ENCODE measurements at regions not wholly inside any gene's neighbourhood (a gene's known extent, or its start where the extent isn't known, plus 50 kb on each side); places are given as distances from the start of the nearest gene placed in this dataset.
"Not testable (repeated sequence)": the region's sequence is repeated elsewhere in the genome, so short reads cannot be mapped to it uniquely, and the experiment has no call there.

GRCh38 chr11:98061858-98062257, 958.9 kb upstream of the CNTN5 start:
- no peaks in the 10 kb centered on the region; the same call in 1 of the 2 replicates for H3K27me3 ChIP-seq
- H3K4me3 ChIP-seq = no peak overlapping the region
- H3K36me3 ChIP-seq = no peaks in the 10 kb centered on the region
- H3K9me3 ChIP-seq = no peaks in the 10 kb centered on the region
- DNase-seq = no peak

GRCh38 chr11:98062714-98063113, 958.0 kb upstream of the CNTN5 start:
- Histone ChIP-seq H3K9me3 (no peaks in the 10 kb centered on the region), H3K36me3 (no peaks in the 10 kb centered on the region), H3K4me3 (no peak overlapping the region), H3K27me3 (no peaks in the 10 kb centered on the region; the same call in 1 of the 2 replicates)
- DNase-seq = no peak

- no peak for DNase-seq
- Histone ChIP-seq H3K36me3 (no peaks in the 10 kb centered on the region), H3K4me3 (no peak overlapping the region), H3K27me3 (no peaks in the 10 kb centered on the region), H3K9me3 (no peaks in the 10 kb centered on the region)
Observed at GRCh38 chr11:98068251-98068650, 952.5 kb upstream of the CNTN5 start.

- not testable (repeated sequence) for H3K9me3 ChIP-seq, H3K36me3 ChIP-seq, H3K4me3 ChIP-seq, DNase-seq, H3K27me3 ChIP-seq
Observed at GRCh38 chr11:98069147-98069546, 951.6 kb upstream of the CNTN5 start.

- Histone ChIP-seq H3K9me3 (no peaks in the 10 kb centered on the region), H3K4me3 (no peak overlapping the region), H3K27me3 (no peaks in the 10 kb centered on the region), H3K36me3 (no peaks in the 10 kb centered on the region)
- DNase-seq = no peak
Observed at GRCh38 chr11:98069861-98070260, 950.9 kb upstream of the CNTN5 start.

- DNase-seq = no peak
- H3K36me3 ChIP-seq = no peaks in the 10 kb centered on the region
- H3K4me3 ChIP-seq = no peak overlapping the region
- H3K27me3 ChIP-seq = no peaks in the 10 kb centered on the region
- H3K9me3 ChIP-seq = no peaks in the 10 kb centered on the region
Observed at GRCh38 chr11:98090861-98091505, 929.8 kb upstream of the CNTN5 start.

- no peak for DNase-seq
- H3K27me3 ChIP-seq = no peaks in the 10 kb centered on the region
- no peak overlapping the region for H3K4me3 ChIP-seq
- H3K9me3 ChIP-seq = no peaks in the 10 kb centered on the region; the same call in 1 of the 2 replicates
- no peaks in the 10 kb centered on the region for H3K36me3 ChIP-seq
Observed at GRCh38 chr11:98099371-98099770, 921.4 kb upstream of the CNTN5 start.

GRCh38 chr11:98100689-98101088, 920.1 kb upstream of the CNTN5 start:
- H3K9me3 ChIP-seq = no peaks in the 10 kb centered on the region; the same call in 1 of the 2 replicates
- no peak for DNase-seq
- H3K4me3 ChIP-seq = no peak overlapping the region
- H3K27me3 ChIP-seq = no peaks in the 10 kb centered on the region
- H3K36me3 ChIP-seq = no peaks in the 10 kb centered on the region

GRCh38 chr11:98101329-98101728, 919.4 kb upstream of the CNTN5 start:
- DNase-seq = no peak
- Histone ChIP-seq H3K27me3 (no peaks in the 10 kb centered on the region), H3K36me3 (no peaks in the 10 kb centered on the region), H3K9me3 (no peaks in the 10 kb centered on the region; the same call in 1 of the 2 replicates), H3K4me3 (no peak overlapping the region)

GRCh38 chr11:98104249-98104648, 916.5 kb upstream of the CNTN5 start:
- no peak for DNase-seq
- H3K36me3 ChIP-seq = no peaks in the 10 kb centered on the region
- H3K4me3 ChIP-seq = no peak overlapping the region
- no peaks in the 10 kb centered on the region for H3K27me3 ChIP-seq
- no peaks in the 10 kb centered on the region; the same call in 1 of the 2 replicates for H3K9me3 ChIP-seq

- H3K36me3 ChIP-seq = no peaks in the 10 kb centered on the region
- DNase-seq = no peak
- no peaks in the 10 kb centered on the region for H3K9me3 ChIP-seq
- no peaks in the 10 kb centered on the region for H3K27me3 ChIP-seq
- no peak overlapping the region for H3K4me3 ChIP-seq
Observed at GRCh38 chr11:98107736-98108135, 913.0 kb upstream of the CNTN5 start.

- Histone ChIP-seq H3K36me3 (no peaks in the 10 kb centered on the region), H3K4me3 (no peak overlapping the region), H3K9me3 (no peaks in the 10 kb centered on the region), H3K27me3 (no peaks in the 10 kb centered on the region)
- DNase-seq = no peak
Observed at GRCh38 chr11:98110030-98110429, 910.7 kb upstream of the CNTN5 start.

GRCh38 chr11:98115873-98116272, 904.9 kb upstream of the CNTN5 start:
- H3K27me3 ChIP-seq = no peaks in the 10 kb centered on the region
- H3K4me3 ChIP-seq = no peak overlapping the region
- H3K9me3 ChIP-seq = no peaks in the 10 kb centered on the region
- H3K36me3 ChIP-seq = no peaks in the 10 kb centered on the region
- DNase-seq = no peak

GRCh38 chr11:98130117-98130625, 890.6 kb upstream of the CNTN5 start:
- Histone ChIP-seq H3K36me3 (no peaks in the 10 kb centered on the region), H3K27me3 (no peaks in the 10 kb centered on the region), H3K9me3 (no peaks in the 10 kb centered on the region), H3K4me3 (no peak overlapping the region)
- no peak for DNase-seq

- Histone ChIP-seq H3K4me3 (no peak overlapping the region), H3K36me3 (no peaks in the 10 kb centered on the region), H3K9me3 (peaks cover 3% of the 10 kb centered on the region; the same call in 1 of the 2 replicates), H3K27me3 (no peaks in the 10 kb centered on the region)
- no peak for DNase-seq
Observed at GRCh38 chr11:98136357-98136756, 884.4 kb upstream of the CNTN5 start.

- H3K27me3 ChIP-seq = no peaks in the 10 kb centered on the region
Observed at GRCh38 chr11:98137437-98137836, 883.3 kb upstream of the CNTN5 start.

GRCh38 chr11:98143661-98144060, 877.1 kb upstream of the CNTN5 start:
- H3K36me3 ChIP-seq = no peaks in the 10 kb centered on the region
- no peaks in the 10 kb centered on the region for H3K27me3 ChIP-seq
- no peak for DNase-seq
- no peaks in the 10 kb centered on the region for H3K9me3 ChIP-seq
- H3K4me3 ChIP-seq = no peak overlapping the region

More at GRCh38 chr11:98137437-98137836, 883.3 kb upstream of the CNTN5 start:
- no peaks in the 10 kb centered on the region for H3K36me3 ChIP-seq
- no peak for DNase-seq
- no peak overlapping the region for H3K4me3 ChIP-seq
- peaks cover 3% of the 10 kb centered on the region; the same call in 1 of the 2 replicates for H3K9me3 ChIP-seq

- no peak for DNase-seq
- Histone ChIP-seq H3K9me3 (no peaks in the 10 kb centered on the region), H3K36me3 (no peaks in the 10 kb centered on the region), H3K27me3 (no peaks in the 10 kb centered on the region), H3K4me3 (no peak overlapping the region)
Observed at GRCh38 chr11:98153752-98154151, 867.0 kb upstream of the CNTN5 start.
